Upper lobe of left lung (tissue), 4 donors: ENCODE measurements at regions not wholly inside any gene's neighbourhood (a gene's known extent, or its start where the extent isn't known, plus 50 kb on each side); places are given as distances from the start of the nearest gene placed in this dataset.

Experiments used
- EP300 ChIP-seq, 4 donors: sonication (generic); formaldehyde crosslinking; IDR thresholded peaks; one replicate each; pipeline ENCODE4 v1.5.1; 2017; ENCODE audit warnings: antibody characterized with exemption in 4 of 4, control low read depth in 2 of 4
- POLR2A ChIP-seq, 4 donors: fragments of 450-650 bp; IDR thresholded peaks; one replicate each; pipeline ENCODE4 v1.5.1; 2016 to 2017; ENCODE audit warnings: antibody characterized with exemption in 4 of 4, mild to moderate bottlenecking in 2 of 4
- TF ChIP-seq, protein P1 (sequence below), 6 experiments: fragments of 450-650 bp in 4 of 6; fragments of 200-600 bp in 2 of 6; sonication (generic) in 2 of 6; IDR thresholded peaks; one replicate each; pipeline ENCODE4 v1.5.1; 2016 to 2019; ENCODE audit warnings: antibody characterized with exemption in 6 of 6

DNA sequence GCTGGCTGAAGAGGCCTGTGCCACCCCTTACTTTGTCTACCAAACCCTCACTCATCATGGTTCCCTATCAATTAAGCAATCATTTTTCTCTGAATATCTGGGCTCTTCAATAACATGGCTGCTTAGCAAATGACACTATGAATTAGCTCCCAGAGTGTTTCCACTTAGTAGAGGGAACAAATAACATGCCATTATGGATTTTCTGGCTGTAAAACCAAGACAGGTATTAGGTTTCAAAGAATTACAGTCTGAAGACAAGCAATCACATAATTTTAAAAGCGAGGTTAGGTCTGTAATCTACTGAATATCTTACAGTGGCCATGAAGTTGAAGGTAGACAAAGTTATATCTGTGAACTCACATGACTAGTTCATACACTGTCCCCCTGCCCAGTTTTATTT is 220.8 kb upstream of the PHYHIPL start:
- TF ChIP-seq POLR2A (IDR thresholded peaks at IDR 0.05), result no peak
- TF ChIP-seq, protein P1, sequence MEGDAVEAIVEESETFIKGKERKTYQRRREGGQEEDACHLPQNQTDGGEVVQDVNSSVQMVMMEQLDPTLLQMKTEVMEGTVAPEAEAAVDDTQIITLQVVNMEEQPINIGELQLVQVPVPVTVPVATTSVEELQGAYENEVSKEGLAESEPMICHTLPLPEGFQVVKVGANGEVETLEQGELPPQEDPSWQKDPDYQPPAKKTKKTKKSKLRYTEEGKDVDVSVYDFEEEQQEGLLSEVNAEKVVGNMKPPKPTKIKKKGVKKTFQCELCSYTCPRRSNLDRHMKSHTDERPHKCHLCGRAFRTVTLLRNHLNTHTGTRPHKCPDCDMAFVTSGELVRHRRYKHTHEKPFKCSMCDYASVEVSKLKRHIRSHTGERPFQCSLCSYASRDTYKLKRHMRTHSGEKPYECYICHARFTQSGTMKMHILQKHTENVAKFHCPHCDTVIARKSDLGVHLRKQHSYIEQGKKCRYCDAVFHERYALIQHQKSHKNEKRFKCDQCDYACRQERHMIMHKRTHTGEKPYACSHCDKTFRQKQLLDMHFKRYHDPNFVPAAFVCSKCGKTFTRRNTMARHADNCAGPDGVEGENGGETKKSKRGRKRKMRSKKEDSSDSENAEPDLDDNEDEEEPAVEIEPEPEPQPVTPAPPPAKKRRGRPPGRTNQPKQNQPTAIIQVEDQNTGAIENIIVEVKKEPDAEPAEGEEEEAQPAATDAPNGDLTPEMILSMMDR (IDR thresholded peaks at IDR 0.05), result no peak
- TF ChIP-seq EP300 (IDR thresholded peaks at IDR 0.05), result no peak
